ENCODE measurements at regions not wholly inside any gene's neighbourhood (a gene's known extent, or its start where the extent isn't known, plus 50 kb on each side); places are given as distances from the start of the nearest gene placed in this dataset.
A peak's percentile ranks its signal among the peaks of the same experiment; 100 is the strongest.
"Not testable (repeated sequence)": the region's sequence is repeated elsewhere in the genome, so short reads cannot be mapped to it uniquely, and the experiment has no call there.

GRCh38 chr1:219090607-219091006 is 83.1 kb upstream of the LYPLAL1 start:
- no peak for DNase-seq (ENCODE audit: low read depth)

DNA sequence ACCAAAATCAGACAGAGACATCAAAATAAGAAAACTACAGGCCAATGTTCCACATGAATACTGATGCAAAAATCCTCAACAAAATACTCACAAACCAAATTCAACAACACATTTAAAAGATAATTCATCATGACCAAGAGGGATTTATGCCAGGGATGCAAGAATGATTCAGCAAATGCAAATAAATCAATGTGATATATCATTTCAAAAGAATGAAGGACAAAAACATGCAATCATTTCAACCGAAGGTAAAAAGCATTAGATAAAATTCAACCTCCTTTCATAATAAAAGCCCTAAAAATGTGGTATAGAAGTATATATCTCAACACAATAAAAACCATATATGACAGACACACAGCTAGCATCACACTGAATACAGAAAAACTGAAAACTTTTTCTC is 81.5 kb upstream of the LYPLAL1 start:
- DNase-seq (ENCODE audit: low read depth): peak; percentile 72

DNA sequence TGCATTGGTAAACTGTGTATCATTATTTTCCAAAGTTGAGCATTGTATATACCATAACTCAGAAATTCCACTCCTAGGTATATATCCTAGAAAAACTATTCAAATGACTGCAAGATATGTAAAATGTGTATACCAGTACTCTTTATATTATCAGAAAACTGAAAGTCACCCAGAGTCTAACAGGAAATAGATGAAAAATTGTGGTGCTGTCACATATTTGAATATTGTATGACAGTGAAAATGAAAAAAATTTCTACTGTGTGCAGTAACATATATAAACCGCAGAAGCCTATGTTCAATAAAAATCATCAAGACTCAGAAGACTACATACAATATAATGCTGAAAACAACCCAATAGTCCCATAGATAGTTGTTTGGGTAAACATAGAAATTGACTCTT is 74.4 kb upstream of the LYPLAL1 start:
- no peak for DNase-seq (ENCODE audit: low read depth)

DNA sequence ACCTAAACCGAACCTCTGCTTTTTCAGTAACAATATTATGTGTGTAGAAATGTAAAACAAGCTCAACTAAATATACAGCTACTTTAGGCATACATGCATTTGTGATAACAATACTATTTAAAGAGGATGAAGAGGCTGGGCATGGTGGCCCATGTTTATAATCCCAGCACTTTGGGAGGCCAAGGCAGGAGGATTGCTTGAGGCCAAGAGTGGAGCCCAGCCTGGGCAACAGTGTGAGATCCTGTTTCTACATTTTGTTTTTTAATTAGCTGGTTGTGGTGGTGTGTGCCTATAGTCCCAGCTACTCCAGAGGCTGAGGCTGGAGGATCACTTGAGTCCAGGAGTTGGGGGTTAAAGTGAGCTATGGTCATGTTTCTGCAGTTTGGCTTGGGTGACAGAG is 73.6 kb upstream of the LYPLAL1 start:
- DNase-seq (ENCODE audit: low read depth): no peak

DNA sequence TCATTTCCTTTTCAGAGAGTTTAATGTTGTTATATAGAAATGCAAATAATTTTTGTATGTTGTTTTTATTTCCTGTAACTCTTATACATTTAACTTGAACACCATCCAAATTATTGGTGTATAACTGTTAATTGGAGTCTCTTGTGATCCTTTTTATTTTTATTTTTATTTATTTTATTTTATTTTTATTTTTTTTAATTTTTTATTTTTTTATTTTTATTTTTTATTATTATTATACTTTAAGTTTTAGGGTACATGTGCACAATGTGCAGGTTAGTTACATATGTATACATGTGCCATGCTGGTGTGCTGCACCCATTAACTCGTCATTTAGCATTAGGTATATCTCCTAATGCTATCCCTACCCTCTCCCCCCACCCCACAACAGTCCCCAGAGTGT is 71.2 kb upstream of the LYPLAL1 start:
- DNase-seq (ENCODE audit: low read depth): not testable (repeated sequence)

GRCh38 chr1:219105893-219106292 is 67.8 kb upstream of the LYPLAL1 start:
- no peak for DNase-seq (ENCODE audit: low read depth)

- no peak for DNase-seq (ENCODE audit: low read depth)
Measured at GRCh38 chr1:219109424-219110018, 64.2 kb upstream of the LYPLAL1 start.

DNA sequence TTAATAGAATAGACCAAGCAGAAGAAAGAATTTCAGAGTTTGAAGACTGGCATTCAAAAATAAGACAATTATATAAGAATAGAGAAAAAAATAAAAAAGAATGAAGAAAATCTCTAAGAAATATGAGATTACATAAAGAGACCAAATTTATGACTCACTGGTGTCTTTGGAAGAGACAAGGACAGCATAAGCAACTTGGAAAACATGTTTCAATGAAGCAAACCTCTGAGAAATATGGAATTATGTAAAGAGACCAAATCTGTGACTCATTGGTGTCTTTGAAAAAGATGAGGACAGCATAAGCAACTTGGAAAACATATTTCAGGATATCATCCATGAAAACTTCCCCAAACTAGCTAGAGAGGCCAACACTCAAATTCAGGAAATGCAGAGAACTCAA is 60.4 kb upstream of the LYPLAL1 start:
- DNase-seq (ENCODE audit: low read depth): no peak

GRCh38 chr1:219114014-219114413 is 59.7 kb upstream of the LYPLAL1 start:
- DNase-seq (ENCODE audit: low read depth): no peak

DNA sequence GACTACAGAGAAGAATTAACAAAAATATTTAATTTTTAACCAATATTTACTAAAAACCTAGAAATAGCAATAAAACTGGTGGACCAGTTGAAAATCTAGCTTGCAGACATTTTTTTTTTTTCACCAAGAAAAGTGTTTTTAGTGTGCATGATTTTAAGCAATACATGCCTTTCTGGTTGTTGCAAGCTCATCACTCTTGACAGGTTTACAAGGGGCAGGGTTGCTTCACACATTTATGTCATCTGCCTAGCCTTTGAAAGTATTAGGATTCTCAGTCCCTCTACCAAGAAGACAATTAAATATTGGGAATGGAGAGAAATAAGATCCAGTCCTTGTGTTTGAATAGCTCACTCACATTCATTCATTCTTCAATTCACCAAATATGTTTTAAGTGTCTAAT is 53.8 kb upstream of the LYPLAL1 start:
- peak; percentile 65 for DNase-seq (ENCODE audit: low read depth)

DNA sequence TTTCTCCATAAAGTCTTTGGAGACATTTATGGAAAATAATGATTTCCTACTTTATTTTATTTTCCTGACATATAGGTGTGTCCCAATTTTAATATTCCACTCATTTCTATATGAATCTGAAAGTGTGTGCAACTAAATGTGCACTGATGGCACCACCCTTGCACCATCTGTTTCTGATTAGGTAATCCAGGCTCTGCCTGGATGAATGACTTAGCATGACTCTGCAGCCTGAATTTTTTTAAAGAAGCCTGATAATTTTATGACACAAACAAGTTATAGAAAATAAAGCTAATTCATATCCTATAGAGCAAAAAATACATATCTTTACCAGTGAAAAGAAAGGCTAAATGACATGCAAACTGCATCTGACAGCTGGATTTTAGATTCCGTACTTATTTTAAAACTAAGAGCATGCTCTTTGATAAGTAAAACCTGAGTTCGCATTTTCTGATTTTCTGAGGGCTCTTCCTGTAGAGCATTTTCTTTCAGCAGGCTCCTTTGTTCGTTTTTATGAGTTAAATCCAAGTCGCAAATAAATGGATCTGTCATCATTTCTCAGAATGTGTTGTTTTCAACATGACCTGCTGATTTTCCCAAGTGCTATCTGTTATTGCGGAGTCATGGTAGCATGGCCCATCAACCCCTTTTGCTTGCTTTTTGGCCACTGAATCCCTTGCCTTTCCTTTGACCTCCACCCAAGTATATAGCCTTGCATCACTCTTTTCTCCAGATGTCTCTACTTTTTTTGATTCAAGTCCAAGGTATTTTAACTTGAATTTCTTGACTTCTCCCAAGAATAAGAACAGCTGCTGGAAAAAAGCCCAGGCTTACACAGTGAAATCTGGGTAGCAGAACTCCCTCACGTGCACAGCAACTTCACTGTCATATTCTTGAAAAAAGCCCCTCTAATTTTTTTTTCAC is 52.8 kb upstream of the LYPLAL1 start:
- peak; percentile 87 for DNase-seq (ENCODE audit: low read depth)

DNA sequence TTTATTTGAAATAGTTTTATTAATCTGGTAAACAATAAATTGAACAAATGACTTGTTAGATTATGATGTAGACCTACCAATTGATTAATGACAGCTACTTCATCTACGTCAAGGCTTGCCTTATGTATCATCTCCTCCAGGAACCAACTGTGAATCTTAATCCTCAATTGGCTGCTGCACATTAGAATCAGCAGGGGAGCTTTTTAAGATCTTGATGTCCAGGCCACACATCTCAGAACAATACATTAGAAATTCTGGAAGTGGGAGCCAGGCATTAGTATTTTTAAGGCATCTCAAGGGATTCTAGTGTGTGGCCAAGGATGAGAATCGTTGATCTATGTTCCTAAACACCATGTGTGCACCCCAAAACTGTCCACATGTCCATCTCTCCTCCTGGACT is 52.0 kb upstream of the LYPLAL1 start:
- DNase-seq (ENCODE audit: low read depth): no peak

DNA sequence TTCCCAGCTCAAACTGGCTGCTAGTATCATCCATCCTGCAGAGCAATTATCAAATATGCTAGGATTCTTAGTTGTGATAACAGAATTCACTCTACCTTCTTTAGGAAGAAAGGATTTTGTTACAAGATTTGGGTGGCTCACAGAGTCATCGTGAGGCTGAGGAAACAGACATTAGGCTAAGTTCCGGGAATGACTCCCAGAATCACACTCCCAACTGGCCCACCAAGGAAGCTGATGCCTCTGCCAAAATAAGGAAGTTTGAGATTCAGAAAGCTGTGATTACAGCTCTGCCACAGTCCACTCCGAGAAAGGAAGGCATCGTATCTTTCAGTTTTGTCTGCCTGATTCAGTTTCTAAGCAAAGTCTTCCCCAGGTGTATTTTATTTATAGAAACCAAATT is 50.6 kb upstream of the LYPLAL1 start:
- peak; percentile 10 for DNase-seq (ENCODE audit: low read depth)

All from EH (cell line).